GM21723 (cell line): ENCODE measurements at regions not wholly inside any gene's neighbourhood (a gene's known extent, or its start where the extent isn't known, plus 50 kb on each side); places are given as distances from the start of the nearest gene placed in this dataset.
"Not testable (repeated sequence)": the region's sequence is repeated elsewhere in the genome, so short reads cannot be mapped to it uniquely, and the experiment has no call there.

Experiments
- ATAC-seq: cut with Tn5 transposase; IDR thresholded peaks from one replicate; pipeline ENCODE4 v1.9.1; 2021; ENCODE audit warnings: mild to moderate bottlenecking, moderate library complexity; ENCODE audit not compliant: unreplicated experiment

DNA sequence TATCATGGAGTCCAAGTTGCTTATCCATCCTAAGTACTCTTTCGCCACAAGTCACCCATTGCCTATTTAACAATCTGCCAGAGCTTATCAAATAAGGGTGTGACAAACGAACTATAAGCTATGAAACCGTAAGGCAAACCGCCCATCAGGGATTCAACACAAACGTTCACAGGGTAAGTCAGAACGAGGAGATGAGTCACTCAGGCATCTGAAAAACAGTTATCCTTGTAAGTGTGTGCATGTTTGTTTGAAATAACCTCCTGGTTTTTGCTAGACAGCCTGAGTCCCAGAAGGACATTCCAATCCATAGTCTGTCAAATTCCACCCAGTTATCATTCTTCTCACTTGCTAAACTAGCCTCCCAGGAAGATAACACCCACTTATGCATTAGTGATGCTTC, 299.1 kb downstream of the PAX3 start:
- no peak for ATAC-seq

DNA sequence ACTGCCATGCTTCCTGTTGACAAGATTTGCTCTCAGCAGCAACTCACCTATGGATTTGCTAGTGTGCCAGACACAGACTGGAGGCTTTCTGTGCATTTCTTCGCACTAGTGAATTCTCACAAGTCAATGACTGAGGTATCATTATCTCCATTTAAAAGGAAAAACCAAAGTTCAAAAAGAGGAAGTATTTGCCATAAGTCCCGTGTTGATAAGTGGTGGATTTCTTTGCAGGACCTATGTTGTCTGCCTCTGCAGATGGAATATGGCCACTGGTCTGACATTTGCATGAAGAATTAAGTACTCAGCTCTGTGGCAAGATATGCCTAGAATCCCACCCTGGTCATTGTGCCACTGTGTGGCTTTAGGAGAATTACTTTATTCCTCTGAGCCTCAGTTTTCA, 299.6 kb downstream of the PAX3 start:
- no peak for ATAC-seq

GRCh38 chr2:221997683-221998082, 301.1 kb downstream of the PAX3 start:
- ATAC-seq = no peak

DNA sequence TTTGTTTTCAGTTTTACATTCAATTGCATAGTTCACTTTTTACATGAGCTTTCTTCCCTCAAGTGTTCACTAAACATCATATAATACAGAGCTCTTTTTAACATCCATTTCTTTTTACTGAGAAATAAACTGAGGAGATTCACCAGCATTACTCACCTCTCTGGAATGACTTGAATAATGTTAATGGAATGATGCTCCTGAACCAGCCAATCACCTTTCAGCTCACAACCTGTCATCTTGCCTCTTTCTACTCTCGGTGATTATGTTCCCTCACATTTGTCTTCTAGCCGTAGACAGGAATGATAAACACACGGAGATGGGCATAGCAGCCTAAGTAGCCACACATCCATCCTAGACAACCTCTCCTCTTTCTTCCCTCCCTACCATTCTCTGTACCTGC, 301.7 kb downstream of the PAX3 start:
- no peak for ATAC-seq

GRCh38 chr2:221994926-221995325, 303.9 kb downstream of the PAX3 start:
- ATAC-seq = no peak

- not testable (repeated sequence) for ATAC-seq
Measured at GRCh38 chr2:221984376-221984775, 314.4 kb downstream of the PAX3 start.

DNA sequence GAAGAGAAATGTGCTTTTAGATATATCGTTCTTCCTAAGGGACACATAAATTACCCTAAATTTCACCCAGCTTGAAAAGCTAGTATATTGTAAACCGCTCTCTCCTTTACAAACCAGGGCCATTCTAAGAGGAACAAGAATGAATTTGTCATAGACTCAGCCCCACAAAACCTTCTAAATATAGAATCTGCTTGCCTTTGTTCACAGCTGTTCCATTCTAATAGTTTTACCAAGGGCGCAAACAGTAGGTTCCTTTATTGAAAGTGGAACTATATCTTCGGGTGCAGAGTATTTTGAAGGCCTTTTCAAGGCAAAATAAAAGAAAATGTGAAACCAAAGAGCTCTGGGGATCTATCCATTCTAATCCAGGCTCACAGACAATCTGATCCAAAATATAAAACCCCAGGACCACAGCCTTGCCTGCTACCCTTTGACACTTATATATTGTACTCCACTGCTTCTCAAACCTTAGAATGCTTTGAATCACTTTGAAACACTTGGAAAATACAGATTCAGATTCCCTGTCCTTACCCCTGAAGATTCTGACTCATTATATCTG, 316.8 kb downstream of the PAX3 start:
- ATAC-seq = no peak

DNA sequence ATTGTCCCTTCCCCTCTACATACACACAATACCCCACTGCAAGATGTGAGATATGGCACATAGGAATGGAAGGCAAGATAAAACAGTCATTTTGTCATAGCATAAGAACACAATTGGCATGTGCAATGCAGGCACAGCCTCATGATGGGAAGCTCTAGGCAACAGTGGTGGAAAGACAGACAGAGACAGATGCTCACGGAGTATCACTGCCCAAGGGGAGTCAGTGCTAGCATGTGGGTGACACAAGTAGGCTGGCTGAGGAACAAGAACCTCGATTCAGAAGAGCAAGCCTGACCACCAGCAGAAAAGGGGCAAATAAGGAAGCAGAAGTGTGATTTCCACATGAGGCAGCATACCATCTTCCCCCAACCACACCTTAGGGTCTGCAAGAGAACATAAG, 323.6 kb downstream of the PAX3 start:
- no peak for ATAC-seq

DNA sequence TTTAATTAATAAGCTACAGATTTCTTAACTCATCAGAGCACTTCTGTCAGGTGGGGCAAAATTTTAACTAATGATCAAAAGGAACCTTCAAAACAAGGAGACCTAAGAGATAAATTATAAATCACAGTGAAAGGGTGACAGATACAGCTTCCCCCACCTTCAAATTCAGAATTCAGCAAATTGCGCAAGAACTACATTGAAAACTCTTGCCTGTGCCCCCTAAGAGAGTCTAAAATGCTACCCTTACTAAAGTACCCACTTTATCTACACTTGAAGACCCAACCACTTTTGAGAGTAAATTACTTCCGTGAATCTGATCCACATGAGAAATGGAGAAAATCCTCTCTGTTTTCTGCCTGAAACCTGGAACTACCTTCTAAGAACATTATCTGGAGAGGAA, 324.9 kb downstream of the PAX3 start:
- ATAC-seq = no peak

- ATAC-seq = no peak
Measured at GRCh38 chr2:221973502-221973901, 325.3 kb downstream of the PAX3 start.

- ATAC-seq = no peak
Measured at GRCh38 chr2:221972813-221973478, 325.9 kb downstream of the PAX3 start.

- ATAC-seq = no peak
Measured at GRCh38 chr2:221970389-221970788, 328.4 kb downstream of the PAX3 start.

GRCh38 chr2:221969830-221970144, 329.0 kb downstream of the PAX3 start:
- no peak for ATAC-seq

GRCh38 chr2:221969087-221969829, 329.5 kb downstream of the PAX3 start:
- no peak for ATAC-seq

GRCh38 chr2:221962186-221962585, 336.6 kb downstream of the PAX3 start:
- no peak for ATAC-seq

DNA sequence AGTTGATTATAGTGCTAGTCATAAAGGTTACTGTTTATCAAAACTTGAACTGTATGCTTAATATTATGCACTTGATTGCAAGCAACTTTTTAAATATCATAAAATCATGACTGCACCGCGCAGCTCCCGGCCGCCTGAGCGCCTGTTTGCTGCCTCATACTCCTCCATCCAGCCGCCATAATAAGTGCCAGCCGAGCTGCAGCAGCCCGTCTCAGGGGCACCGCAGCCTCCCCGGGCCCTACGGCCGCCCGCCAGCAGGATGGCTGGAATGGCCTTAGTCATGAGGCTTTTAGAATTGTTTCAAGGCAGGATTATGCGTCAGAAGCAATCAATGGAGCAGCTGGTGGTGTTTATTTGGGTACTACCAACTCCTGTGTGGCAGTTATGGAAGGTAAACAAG, 337.2 kb downstream of the PAX3 start:
- no peak for ATAC-seq

DNA sequence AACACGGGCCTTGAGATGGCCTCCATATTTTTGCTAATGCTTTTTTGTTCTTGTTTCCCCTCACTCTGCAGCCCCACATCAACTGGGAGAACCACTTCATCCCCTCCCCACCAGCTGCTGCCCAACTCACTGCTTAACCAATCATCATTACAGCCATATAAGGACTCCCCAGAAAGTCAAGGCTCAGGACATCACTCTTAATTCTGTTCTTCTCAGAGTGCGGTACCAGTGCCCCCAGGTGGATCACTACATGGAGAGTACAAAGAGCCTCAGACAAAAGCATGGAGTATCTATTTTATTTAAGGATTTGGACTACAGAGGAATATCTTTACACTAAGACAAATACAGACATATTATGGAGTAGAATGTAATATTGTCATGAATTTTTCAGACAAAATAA, 340.6 kb downstream of the PAX3 start:
- ATAC-seq = no peak

GRCh38 chr2:221948076-221948475, 350.7 kb downstream of the PAX3 start:
- no peak for ATAC-seq

GRCh38 chr2:221944452-221944851, 354.3 kb downstream of the PAX3 start:
- not testable (repeated sequence) for ATAC-seq

DNA sequence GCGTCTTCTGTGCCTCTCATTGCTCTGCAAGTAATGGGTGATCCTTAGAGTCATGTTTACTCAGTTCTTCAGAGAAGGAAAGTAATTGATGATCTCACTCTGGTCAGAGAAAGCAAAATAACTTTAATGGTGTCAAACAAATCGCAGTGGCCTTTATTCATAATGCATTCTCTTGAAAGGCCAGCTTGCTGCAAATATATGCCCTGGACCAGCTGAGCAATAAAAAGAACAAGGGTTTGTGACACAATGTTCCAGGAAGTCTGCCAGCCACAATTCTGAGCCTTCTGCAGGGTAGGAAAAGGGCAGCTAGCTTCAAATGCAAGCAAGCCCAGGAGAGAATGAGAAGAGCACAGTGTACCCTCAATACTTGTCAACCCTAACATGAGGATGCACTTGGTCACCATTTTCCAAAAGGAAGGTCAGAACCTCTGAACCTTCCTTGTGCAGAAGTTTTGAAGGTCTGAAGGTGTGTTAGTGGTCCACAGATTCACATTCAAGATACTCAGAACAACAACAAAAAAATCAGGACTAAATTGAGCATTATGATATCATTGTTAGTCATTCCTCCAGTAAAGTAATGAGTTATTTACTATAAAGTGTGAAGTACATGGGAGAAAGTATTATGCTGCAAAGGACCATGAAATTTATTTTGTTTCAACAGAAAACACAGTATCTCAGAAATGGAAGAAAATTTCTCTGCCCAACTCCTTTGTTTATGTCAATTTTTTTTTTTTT, 355.6 kb downstream of the PAX3 start:
- ATAC-seq = no peak

DNA sequence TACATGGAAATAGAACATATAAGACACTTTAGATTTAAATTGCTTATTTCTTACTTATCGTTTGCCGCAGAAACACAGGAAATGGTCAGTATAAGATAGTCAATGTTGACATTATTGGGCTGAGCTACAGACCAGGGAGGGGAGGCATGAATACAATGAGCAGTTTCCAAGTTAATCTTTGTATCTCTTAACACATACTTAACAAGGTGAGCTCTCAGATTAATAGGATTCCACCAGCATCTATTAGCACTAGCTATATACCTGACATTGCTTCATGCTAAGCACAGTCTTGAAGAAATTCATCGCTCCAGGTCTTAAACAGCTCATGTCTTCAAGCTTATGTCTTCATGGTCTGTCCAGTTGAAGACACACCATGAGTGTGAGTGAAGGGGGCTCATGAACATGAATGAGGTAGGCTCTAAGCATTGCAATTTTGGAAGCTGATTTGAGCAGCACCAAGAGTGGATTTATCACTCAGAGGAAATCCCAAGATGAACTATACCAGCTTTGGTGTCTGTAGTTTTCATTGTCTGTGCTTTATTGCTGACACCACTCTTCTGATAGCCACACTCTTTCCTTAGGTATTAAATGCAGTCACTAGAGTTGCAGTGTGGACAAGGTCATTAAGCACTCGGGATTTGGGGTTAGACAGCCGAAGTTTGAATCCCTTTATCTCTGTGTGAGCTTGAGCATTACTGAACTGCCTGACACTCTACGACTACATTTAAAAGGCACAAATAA, 359.3 kb upstream of the EPHA4 start:
- ATAC-seq = no peak
